ENCODE measurements at regions not wholly inside any gene's neighbourhood (a gene's known extent, or its start where the extent isn't known, plus 50 kb on each side); places are given as distances from the start of the nearest gene placed in this dataset.

DNA sequence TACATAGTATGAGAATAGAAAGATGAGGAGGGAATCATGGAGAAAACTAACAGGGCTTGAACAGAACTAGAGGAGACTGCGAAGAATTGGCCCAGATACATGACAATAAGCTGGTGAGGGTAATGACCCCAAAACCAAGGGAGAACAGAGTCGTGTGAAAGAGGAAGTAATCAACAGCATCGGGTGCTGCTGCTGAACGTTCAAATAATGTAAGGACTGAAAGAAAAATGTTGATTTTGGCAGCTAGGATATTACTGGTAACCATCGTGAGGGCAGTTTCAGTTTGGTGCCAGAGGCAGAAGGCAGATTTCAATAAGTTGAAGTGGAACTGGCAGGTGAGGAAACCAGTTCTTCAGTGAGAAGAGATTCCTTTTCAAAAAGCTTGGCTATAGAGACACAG is 66.8 kb upstream of the SMC2 start:
- Histone ChIP-seq H3K79me2 (ENCODE audit: low read length) (no peaks in the 10 kb centered on the region), H3K36me3 (ENCODE audit: low read depth, low read length) (no peaks in the 10 kb centered on the region), H3K9me3 (ENCODE audit: low read length) (no peaks in the 10 kb centered on the region), H3K27me3 (ENCODE audit: low read length) (no peaks in the 10 kb centered on the region), H3K4me2 (ENCODE audit: low read length) (no peak overlapping the region), H3K9me2 (replicated peaks; ENCODE audit: low read length) (no peaks in the 10 kb centered on the region), H3K4me3 (ENCODE audit: low read length) (no peak overlapping the region), H4K20me1 (ENCODE audit: low read length) (no peaks in the 10 kb centered on the region), H2AFZ (ENCODE audit: low read length) (no peak overlapping the region), H3K27ac (ENCODE audit: low read length) (no peak overlapping the region), H3K4me1 (ENCODE audit: insufficient read depth, low read length) (no peaks in the 10 kb centered on the region), H3K9ac (ENCODE audit: low read length) (no peak overlapping the region), H3F3A (ENCODE audit: low read length, unreplicated experiment) (no peaks in the 10 kb centered on the region)
- intact Hi-C loops (cut with micrococcal nuclease) = loop anchor here (2.0 kb wide), 2 partner anchors 68 to 360 kb away; partner anchors contain the start of gene SMC2
- no TSS peak for BruUV-seq (replicated peaks)
- ChIA-PET POLR2A (ENCODE audit: unreplicated experiment) (no interaction called here), CTCF (no interaction called here)
- no peak for ATAC-seq
- TF ChIP-seq EZH2phosphoT487 (IDR thresholded peaks at IDR 0.05; ENCODE audit: borderline replicate concordance, low read length) (no peak), EZH2 (IDR thresholded peaks at IDR 0.05; ENCODE audit: low read length, unreplicated experiment) (no peak), CTCF (conservative IDR thresholded peaks at IDR 0.05; ENCODE audit: low read depth, low read length) (no peak)
- no peak for DNase-seq

- Histone ChIP-seq H3K4me2 (ENCODE audit: low read length) (no peak overlapping the region), H4K20me1 (ENCODE audit: low read length) (no peaks in the 10 kb centered on the region), H3K4me3 (ENCODE audit: low read length) (no peak overlapping the region), H3K9me2 (replicated peaks; ENCODE audit: low read length) (no peaks in the 10 kb centered on the region), H3K79me2 (ENCODE audit: low read length) (no peaks in the 10 kb centered on the region), H3K36me3 (ENCODE audit: low read depth, low read length) (no peaks in the 10 kb centered on the region), H3K9me3 (ENCODE audit: low read length) (no peaks in the 10 kb centered on the region), H3K9ac (ENCODE audit: low read length) (no peak overlapping the region), H3F3A (ENCODE audit: low read length, unreplicated experiment) (no peaks in the 10 kb centered on the region), H3K27ac (ENCODE audit: low read length) (no peak overlapping the region), H3K27me3 (ENCODE audit: low read length) (no peaks in the 10 kb centered on the region), H3K4me1 (ENCODE audit: insufficient read depth, low read length) (no peaks in the 10 kb centered on the region), H2AFZ (ENCODE audit: low read length) (no peak overlapping the region)
- no peak for ATAC-seq
- POLR2A ChIA-PET (ENCODE audit: unreplicated experiment) = no interaction called here
- no TSS peak for BruUV-seq (replicated peaks)
- CTCF ChIA-PET = no interaction called here
- DNase-seq = no peak
- TF ChIP-seq EZH2phosphoT487 (IDR thresholded peaks at IDR 0.05; ENCODE audit: borderline replicate concordance, low read length) (no peak), EZH2 (IDR thresholded peaks at IDR 0.05; ENCODE audit: low read length, unreplicated experiment) (no peak), CTCF (conservative IDR thresholded peaks at IDR 0.05; ENCODE audit: low read depth, low read length) (no peak)
- intact Hi-C loops (cut with micrococcal nuclease) = no loop called here
Observed at GRCh38 chr9:104028827-104029226, 65.3 kb upstream of the SMC2 start.
